Breast epithelium (tissue), 3 donors: ENCODE measurements at regions not wholly inside any gene's neighbourhood (a gene's known extent, or its start where the extent isn't known, plus 50 kb on each side); places are given as distances from the start of the nearest gene placed in this dataset.

ENCODE experiments used
- POLR2A ChIP-seq: fragments of 450-650 bp; IDR thresholded peaks from one replicate; pipeline ENCODE4 v1.6.1; 2016; ENCODE audit warnings: antibody characterized with exemption, mild to moderate bottlenecking, moderate library complexity
- TF ChIP-seq, protein P1 (sequence below), 3 donors: fragments of 450-650 bp; IDR thresholded peaks; one replicate each; pipeline ENCODE4 v1.5.1; 2016 to 2017; ENCODE audit warnings: antibody characterized with exemption in 3 of 3, mild to moderate bottlenecking in 3 of 3, moderate library complexity in 3 of 3

- TF ChIP-seq POLR2A, result no peak
- TF ChIP-seq, protein P1, sequence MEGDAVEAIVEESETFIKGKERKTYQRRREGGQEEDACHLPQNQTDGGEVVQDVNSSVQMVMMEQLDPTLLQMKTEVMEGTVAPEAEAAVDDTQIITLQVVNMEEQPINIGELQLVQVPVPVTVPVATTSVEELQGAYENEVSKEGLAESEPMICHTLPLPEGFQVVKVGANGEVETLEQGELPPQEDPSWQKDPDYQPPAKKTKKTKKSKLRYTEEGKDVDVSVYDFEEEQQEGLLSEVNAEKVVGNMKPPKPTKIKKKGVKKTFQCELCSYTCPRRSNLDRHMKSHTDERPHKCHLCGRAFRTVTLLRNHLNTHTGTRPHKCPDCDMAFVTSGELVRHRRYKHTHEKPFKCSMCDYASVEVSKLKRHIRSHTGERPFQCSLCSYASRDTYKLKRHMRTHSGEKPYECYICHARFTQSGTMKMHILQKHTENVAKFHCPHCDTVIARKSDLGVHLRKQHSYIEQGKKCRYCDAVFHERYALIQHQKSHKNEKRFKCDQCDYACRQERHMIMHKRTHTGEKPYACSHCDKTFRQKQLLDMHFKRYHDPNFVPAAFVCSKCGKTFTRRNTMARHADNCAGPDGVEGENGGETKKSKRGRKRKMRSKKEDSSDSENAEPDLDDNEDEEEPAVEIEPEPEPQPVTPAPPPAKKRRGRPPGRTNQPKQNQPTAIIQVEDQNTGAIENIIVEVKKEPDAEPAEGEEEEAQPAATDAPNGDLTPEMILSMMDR (IDR thresholded peaks at IDR 0.05), result no peak
Measured at GRCh38 chr16:64440421-64440831, 681.4 kb downstream of the CDH11 start.
